Peyer's patch (tissue), 4 donors: ENCODE measurements at regions not wholly inside any gene's neighbourhood (a gene's known extent, or its start where the extent isn't known, plus 50 kb on each side); places are given as distances from the start of the nearest gene placed in this dataset.

Experiments
- POLR2A ChIP-seq, 2 donors: fragments of 450-650 bp; IDR thresholded peaks; one replicate each; pipeline ENCODE4 v1.5.1; 2017; ENCODE audit warnings: antibody characterized with exemption in 2 of 2, mild to moderate bottlenecking in 2 of 2, moderate library complexity in 2 of 2
- TF ChIP-seq, protein P1 (sequence below), 6 experiments: fragments of 450-650 bp in 4 of 6; fragments of 200-600 bp in 2 of 6; sonication (generic) in 1 of 6; IDR thresholded peaks; one replicate each; pipeline ENCODE4 v1.5.1; 2017 to 2019; ENCODE audit warnings: antibody characterized with exemption in 6 of 6, mild to moderate bottlenecking in 3 of 6, moderate library complexity in 1 of 6

DNA sequence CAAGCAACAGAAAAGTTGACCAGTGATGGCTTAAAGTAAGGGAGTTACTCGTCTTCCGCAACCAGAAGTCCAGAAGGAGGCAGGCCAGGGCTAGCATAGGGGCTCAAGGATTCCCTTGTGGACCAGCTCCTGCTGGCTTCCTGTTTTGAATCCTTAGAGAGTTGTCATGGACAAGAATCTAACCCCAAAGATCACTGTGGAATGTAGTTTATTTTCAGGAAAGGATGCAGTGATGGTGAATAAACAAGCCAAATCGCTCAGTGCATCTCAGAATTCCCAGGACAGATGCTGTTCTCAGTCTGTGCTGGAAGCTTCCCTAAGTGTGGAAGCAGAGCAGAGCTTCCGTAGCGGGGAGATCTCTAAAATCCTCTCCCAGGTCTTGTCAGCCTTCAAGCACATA is 311.3 kb downstream of the C12orf75 start:
- TF ChIP-seq, protein P1, sequence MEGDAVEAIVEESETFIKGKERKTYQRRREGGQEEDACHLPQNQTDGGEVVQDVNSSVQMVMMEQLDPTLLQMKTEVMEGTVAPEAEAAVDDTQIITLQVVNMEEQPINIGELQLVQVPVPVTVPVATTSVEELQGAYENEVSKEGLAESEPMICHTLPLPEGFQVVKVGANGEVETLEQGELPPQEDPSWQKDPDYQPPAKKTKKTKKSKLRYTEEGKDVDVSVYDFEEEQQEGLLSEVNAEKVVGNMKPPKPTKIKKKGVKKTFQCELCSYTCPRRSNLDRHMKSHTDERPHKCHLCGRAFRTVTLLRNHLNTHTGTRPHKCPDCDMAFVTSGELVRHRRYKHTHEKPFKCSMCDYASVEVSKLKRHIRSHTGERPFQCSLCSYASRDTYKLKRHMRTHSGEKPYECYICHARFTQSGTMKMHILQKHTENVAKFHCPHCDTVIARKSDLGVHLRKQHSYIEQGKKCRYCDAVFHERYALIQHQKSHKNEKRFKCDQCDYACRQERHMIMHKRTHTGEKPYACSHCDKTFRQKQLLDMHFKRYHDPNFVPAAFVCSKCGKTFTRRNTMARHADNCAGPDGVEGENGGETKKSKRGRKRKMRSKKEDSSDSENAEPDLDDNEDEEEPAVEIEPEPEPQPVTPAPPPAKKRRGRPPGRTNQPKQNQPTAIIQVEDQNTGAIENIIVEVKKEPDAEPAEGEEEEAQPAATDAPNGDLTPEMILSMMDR (IDR thresholded peaks at IDR 0.05): no peak
- no peak for TF ChIP-seq POLR2A (IDR thresholded peaks at IDR 0.05)
